GM19463 (cell line): ENCODE measurements at regions not wholly inside any gene's neighbourhood (a gene's known extent, or its start where the extent isn't known, plus 50 kb on each side); places are given as distances from the start of the nearest gene placed in this dataset.
A peak's percentile ranks its signal among the peaks of the same experiment; 100 is the strongest.
"Not testable (repeated sequence)": the region's sequence is repeated elsewhere in the genome, so short reads cannot be mapped to it uniquely, and the experiment has no call there.

Experiments
- ATAC-seq: cut with Tn5 transposase; IDR thresholded peaks from one replicate; pipeline ENCODE4 v1.9.1; 2021; ENCODE audit warnings: mild to moderate bottlenecking, moderate library complexity; ENCODE audit not compliant: unreplicated experiment

GRCh38 chr12:127161466-127161865, 1105.5 kb upstream of the TMEM132C start:
- ATAC-seq = no peak

DNA sequence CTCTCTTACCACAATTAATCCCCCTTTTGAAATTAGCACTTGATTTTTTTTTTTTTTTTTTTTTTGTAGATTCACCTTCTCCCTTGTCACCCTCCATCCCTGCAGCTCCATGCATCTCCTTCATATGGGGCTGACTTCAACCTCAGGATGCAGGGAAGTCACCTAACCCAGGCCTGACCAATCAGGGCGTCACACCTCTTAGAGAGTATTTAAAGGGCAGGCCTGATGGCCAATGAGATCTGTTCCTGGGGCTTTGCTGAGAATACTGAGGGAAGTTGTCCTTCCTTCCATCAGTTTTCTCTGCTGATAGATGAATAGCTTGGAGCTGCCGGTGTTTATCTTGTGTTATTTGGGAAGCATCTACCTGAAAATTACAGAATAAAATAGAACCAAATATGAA, 1104.7 kb upstream of the TMEM132C start:
- ATAC-seq = no peak

DNA sequence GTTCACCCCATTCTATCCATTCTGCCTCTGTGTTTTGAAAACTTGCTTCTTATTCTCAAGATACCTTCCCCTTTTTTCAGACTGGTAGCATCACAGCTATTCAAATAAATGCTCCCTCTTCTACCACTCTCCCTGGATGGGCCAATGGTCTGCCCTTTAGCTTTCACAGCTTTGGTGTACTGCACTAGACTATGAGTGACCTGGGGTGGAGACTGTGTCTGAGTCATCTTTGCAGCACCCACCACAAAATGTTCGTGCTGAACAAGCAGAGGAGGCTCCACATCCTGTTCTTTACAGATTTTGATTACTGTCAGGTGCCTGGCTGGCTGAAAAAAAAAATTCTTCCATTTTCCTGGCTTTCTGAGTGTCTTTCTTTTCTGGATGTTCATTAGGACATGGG, 1104.1 kb upstream of the TMEM132C start:
- ATAC-seq = peak; percentile 80

DNA sequence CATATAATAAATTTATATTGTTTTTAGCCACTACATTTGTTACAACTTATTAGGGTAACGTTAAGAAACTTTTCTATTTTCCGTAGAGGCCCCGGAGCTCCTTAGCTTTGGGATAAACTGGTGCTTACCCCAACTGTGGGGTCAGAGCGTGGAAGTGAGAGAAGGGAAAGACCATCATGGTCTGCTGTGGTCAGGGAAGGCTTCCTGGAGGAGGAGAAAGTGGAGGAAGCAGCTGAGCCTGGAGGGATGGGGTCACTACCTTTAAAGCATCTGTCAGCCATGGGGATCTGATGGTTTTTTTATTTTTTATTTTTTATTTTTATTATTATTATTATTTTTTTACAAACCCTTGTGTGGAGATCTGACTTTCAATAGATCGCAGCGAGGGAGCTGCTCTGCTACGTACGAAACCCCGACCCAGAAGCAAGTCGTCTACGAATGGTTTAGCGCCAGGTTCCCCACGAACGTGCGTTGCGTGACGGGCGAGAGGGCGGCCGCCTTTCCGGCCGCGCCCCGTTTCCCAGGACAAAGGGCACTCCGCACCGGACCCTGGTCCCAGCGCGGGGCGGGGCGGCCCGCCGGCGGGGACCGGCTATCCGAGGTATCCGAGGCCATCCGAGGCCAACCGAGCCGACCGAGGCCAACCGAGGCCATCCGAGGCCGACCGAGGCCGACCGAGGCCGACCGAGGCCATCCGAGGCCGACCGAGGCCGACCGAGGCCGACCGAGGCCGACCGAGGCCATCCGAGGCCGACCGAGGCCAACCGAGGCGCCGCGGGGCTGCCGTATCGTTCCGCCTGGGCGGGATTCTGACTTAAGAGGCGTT, 1101.2 kb upstream of the TMEM132C start:
- peak; percentile 67 for ATAC-seq

GRCh38 chr12:127169321-127170181, 1097.4 kb upstream of the TMEM132C start:
- no peak for ATAC-seq

GRCh38 chr12:127170226-127171180, 1096.5 kb upstream of the TMEM132C start:
- ATAC-seq = no peak

- ATAC-seq = no peak
Measured at GRCh38 chr12:127172861-127173260, 1094.1 kb upstream of the TMEM132C start.

DNA sequence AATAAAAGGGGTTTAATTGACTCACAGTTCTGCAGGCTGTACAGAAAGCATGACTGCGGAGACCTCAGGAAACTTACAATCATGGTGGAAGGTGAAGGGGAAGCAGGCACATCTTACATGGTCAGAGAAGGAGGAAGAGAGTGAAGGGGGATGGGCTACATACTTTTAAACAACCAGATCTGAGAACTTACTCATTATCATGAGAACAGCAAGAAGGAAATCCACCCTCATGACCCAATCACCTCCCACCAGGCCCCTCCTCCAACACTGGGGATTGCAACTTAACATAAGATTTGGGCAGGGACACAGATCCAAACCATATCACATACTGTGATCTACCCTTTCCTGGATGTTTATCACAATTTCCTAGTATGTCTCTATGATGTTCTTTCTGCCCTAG, 1093.0 kb upstream of the TMEM132C start:
- ATAC-seq = not testable (repeated sequence)

GRCh38 chr12:127174881-127175280, 1092.1 kb upstream of the TMEM132C start:
- ATAC-seq = no peak

- no peak for ATAC-seq
Measured at GRCh38 chr12:127175361-127175760, 1091.6 kb upstream of the TMEM132C start.

DNA sequence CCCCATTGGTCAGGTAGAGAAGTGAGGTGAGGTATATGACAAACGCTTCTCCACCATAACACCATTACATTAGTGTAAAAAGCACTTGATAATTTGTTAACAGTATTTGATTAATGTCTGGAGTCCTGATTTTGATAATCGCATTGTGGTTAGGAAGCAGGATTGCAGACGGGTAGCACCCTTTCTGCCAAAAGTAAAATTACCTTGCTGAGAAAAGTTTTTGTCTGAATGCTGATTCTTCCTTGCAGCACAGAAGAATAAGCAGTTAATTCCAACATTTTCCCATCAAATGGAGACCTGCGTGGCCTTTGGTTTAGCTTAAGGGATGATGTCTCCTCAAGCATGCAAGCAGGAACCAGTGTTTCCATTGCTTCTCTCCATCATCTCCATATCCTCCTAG, 1090.2 kb upstream of the TMEM132C start:
- no peak for ATAC-seq

- ATAC-seq = no peak
Measured at GRCh38 chr12:127178052-127178451, 1088.9 kb upstream of the TMEM132C start.

GRCh38 chr12:127178463-127178862, 1088.5 kb upstream of the TMEM132C start:
- no peak for ATAC-seq

DNA sequence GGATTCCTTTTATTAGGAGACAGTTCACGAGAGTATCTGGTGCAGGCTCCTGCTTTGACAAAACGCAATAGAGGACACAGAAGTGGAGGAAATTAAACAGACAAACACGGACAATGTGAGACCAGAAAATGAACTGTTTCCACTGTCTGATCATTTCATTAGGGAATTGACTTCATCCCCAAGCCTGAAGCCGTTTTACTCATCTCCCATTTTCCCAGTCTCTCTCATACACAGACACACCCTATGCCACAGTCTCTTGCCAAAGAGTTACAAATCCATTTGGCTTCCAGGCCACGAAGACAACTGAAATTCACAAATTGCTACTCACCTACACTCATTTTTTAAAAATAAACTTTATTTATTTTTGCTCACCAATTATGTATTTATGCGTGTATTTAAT, 1087.8 kb upstream of the TMEM132C start:
- ATAC-seq = no peak

DNA sequence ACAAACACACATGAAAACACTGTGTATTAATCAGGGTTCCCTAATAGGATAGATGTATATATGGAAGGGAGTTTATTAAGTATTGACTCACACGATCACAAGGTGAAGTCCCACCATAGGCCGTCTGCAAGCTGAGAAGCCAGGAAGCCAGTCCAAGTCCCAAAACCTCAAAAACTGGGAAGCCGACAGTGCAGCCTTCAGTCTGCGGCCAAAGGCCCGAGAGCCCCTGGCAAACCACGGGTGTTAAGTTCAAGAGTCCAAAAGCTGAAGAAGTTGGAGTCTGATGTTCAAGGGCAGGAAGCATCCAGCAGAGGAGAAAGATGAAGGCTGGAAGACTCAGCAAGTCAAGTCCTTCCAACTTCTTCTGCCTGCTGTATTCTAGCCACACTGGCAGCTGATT, 1085.0 kb upstream of the TMEM132C start:
- no peak for ATAC-seq

GRCh38 chr12:127189992-127190391, 1077.0 kb upstream of the TMEM132C start:
- no peak for ATAC-seq

GRCh38 chr12:127191129-127191528, 1075.8 kb upstream of the TMEM132C start:
- no peak for ATAC-seq

- no peak for ATAC-seq
Measured at GRCh38 chr12:127192391-127192790, 1074.6 kb upstream of the TMEM132C start.

- no peak for ATAC-seq
Measured at GRCh38 chr12:127193341-127193740, 1073.6 kb upstream of the TMEM132C start.

DNA sequence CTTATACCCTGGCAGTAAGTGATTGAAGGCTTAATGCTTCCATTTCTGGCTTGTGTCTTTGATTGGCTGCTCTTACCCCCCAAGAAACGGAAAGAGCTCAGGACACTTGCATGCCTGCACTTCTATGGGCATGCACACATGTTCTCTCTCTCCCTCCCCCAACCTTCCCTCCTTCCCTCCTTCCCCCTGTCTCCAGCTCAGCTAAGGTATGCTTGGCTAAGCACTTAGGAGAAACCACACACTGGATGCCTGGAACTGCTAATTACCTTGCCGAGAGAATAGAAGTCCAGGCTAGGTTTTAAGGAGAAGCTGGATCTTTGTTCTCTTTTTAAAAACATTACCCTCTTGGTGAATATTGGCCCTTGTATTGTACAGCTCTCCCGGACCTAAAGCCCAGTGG, 1072.8 kb upstream of the TMEM132C start:
- no peak for ATAC-seq
